CD14-positive monocyte (primary cell): ENCODE measurements at regions not wholly inside any gene's neighbourhood (a gene's known extent, or its start where the extent isn't known, plus 50 kb on each side); places are given as distances from the start of the nearest gene placed in this dataset.

Source experiments
- DNase-seq, 3 donors: peaks; one replicate each; pipeline ENCODE4 v3.0.0-alpha.2; 2011 to 2022
- H2AFZ ChIP-seq: 2 replicates; pipeline ENCODE4 v1.6.0; 2012; ENCODE audit warnings: mild to moderate bottlenecking, low read depth, low read length, inconsistent platforms; ENCODE audit not compliant: insufficient read depth, poor library complexity, severe bottlenecking
- H3K27ac ChIP-seq, 2 donors: 1 replicate in 1 of 2; 2 replicates in 1 of 2; pipeline ENCODE4 v1.5.1; 2012 to 2013; ENCODE audit warnings: low read length in 2 of 2, control low read depth in 1 of 2, inconsistent platforms in 1 of 2, low read depth in 1 of 2, mild to moderate bottlenecking in 1 of 2
- H3K27me3 ChIP-seq, 2 donors: one replicate each; pipeline versions ENCODE4 v1.6.0 to v1.6.1; 2011 to 2013; ENCODE audit warnings: low read length in 2 of 2; ENCODE audit not compliant: control insufficient read depth in 2 of 2, insufficient read depth in 2 of 2
- H3K36me3 ChIP-seq, 2 donors: replicated peaks in 1 of 2; 1 replicate in 1 of 2; 2 replicates in 1 of 2; pipeline versions ENCODE4 v1.5.1 to v1.6.1; 2012 to 2013; ENCODE audit warnings: low read length in 2 of 2, control low read depth in 1 of 2, inconsistent platforms in 1 of 2, mild to moderate bottlenecking in 1 of 2; ENCODE audit not compliant: insufficient read depth in 2 of 2, control insufficient read depth in 1 of 2
- H3K4me1 ChIP-seq, 2 donors: 1 replicate in 1 of 2; 2 replicates in 1 of 2; pipeline versions ENCODE4 v1.5.1 to v1.6.1; 2012 to 2013; ENCODE audit warnings: low read length in 2 of 2, control low read depth in 1 of 2, inconsistent platforms in 1 of 2, mild to moderate bottlenecking in 1 of 2, moderate library complexity in 1 of 2; ENCODE audit not compliant: insufficient read depth in 2 of 2, control insufficient read depth in 1 of 2
- H3K4me2 ChIP-seq: replicated peaks from 2 replicates; pipeline ENCODE3; 2012; ENCODE audit warnings: low read length, moderate library complexity, mild to moderate bottlenecking; ENCODE audit not compliant: poor library complexity, severe bottlenecking; ENCODE audit errors: extremely low read depth
- H3K4me3 ChIP-seq, 3 experiments: fragments of 200-600 bp in 1 of 3; sonication (generic) in 1 of 3; replicated peaks in 1 of 3; 1 replicate in 2 of 3; 2 replicates in 1 of 3; pipeline ENCODE4 v1.5.1; 2011 to 2013; ENCODE audit warnings: low read length in 3 of 3, mild to moderate bottlenecking in 3 of 3, control low read depth in 2 of 3, low read depth in 2 of 3, inconsistent platforms in 1 of 3, moderate library complexity in 1 of 3
- H3K79me2 ChIP-seq: 2 replicates; pipeline ENCODE4 v1.6.0; 2012; ENCODE audit warnings: mild to moderate bottlenecking, control low read depth, inconsistent platforms, low read length, moderate library complexity; ENCODE audit not compliant: insufficient read depth
- H3K9ac ChIP-seq: 2 replicates; pipeline ENCODE4 v1.6.0; 2017; ENCODE audit warnings: low read length, mild to moderate bottlenecking; ENCODE audit not compliant: insufficient read depth, poor library complexity, severe bottlenecking
- H3K9me3 ChIP-seq, 2 donors: replicated peaks in 1 of 2; 1 replicate in 1 of 2; 2 replicates in 1 of 2; pipeline versions ENCODE4 v1.5.1 to v1.6.1; 2012 to 2013; ENCODE audit warnings: low read length in 2 of 2, control low read depth in 1 of 2; ENCODE audit not compliant: control insufficient read depth in 1 of 2, insufficient read depth in 1 of 2
- H4K20me1 ChIP-seq: 2 replicates; pipeline ENCODE4 v1.6.0; 2012; ENCODE audit warnings: mild to moderate bottlenecking, low read length, control low read depth, moderate library complexity; ENCODE audit not compliant: insufficient read depth
- H3K27ac Mint-ChIP-seq, 7 donors: one replicate each; pipeline ENCODE4 v1.8.0; 2020; ENCODE audit warnings: mild to moderate bottlenecking in 7 of 7, mixed read lengths in 7 of 7, moderate library complexity in 6 of 7, inconsistent platforms in 2 of 7
- H3K27me3 Mint-ChIP-seq, 3 donors: one replicate each; pipeline ENCODE4 v1.8.0; 2021 to 2022; ENCODE audit warnings: low read depth in 3 of 3, mild to moderate bottlenecking in 3 of 3, mixed read lengths in 3 of 3, moderate library complexity in 3 of 3, inconsistent platforms in 1 of 3
- H3K36me3 Mint-ChIP-seq, 2 donors: one replicate each; pipeline ENCODE4 v1.8.0; 2020; ENCODE audit warnings: mixed read lengths in 2 of 2, inconsistent platforms in 1 of 2, mild to moderate bottlenecking in 1 of 2
- H3K4me1 Mint-ChIP-seq: one replicate; pipeline ENCODE4 v1.8.0; 2020; ENCODE audit warnings: mild to moderate bottlenecking, mixed read lengths
- H3K4me3 Mint-ChIP-seq, 2 donors: one replicate each; pipeline ENCODE4 v1.8.0; 2020; ENCODE audit warnings: mild to moderate bottlenecking in 2 of 2, mixed read lengths in 2 of 2, moderate library complexity in 1 of 2
- H3K9me3 Mint-ChIP-seq, 7 donors: one replicate each; pipeline ENCODE4 v1.8.0; 2020 to 2022; ENCODE audit warnings: mixed read lengths in 7 of 7, mild to moderate bottlenecking in 6 of 7, moderate library complexity in 6 of 7, inconsistent platforms in 2 of 7
- WGBS: methylation state at CpG from one replicate; pipeline ENCODE4 v1.1.5; 2013; ENCODE audit warnings: missing lambda C conversion rate; ENCODE audit not compliant: insufficient coverage; 5-methylcytosine and 5-hydroxymethylcytosine counted together
- intact Hi-C, 2 donors: fragments of 100-400 bp; cut with micrococcal nuclease; formaldehyde crosslinking; loops; one replicate each; pipeline versions ENCODE4 v1.15.0 to v1.15.1; 2023
- TF ChIP-seq, protein P1 (sequence below): fragments of 200-600 bp; IDR thresholded peaks from one replicate; pipeline ENCODE4 v1.8.0; 2022; ENCODE audit warnings: antibody characterized with exemption, mild to moderate bottlenecking

- H4K20me1 ChIP-seq: no peaks in the 10 kb centered on the region
- WGBS: 78% methylated on average over 6 of the region's 14 CpGs
Observed at GRCh38 chr2:129673847-129674711, 305.4 kb upstream of the RAB6C start.

DNA sequence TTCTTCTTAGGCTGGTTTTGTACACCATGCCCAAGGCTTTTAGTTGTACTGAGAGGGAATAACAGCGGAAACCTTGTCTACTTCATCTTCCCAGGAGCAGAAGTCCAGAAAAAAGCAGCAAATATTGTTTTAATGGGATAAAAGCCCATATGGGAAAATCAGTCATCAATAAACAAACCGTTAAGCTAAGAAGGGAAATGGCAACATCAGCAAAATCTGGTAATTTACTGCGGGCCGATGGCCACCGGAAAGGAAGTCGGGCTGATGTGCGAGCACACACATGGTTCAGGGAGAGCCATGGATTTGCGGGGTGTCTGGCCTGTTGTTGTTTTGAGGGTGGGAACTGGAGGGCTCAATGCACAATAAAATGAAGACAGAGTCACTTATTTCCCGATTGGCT, 300.7 kb upstream of the RAB6C start:
- Histone ChIP-seq H4K20me1 (no peaks in the 10 kb centered on the region), H3K4me1 (no peaks in the 10 kb centered on the region), H3K27me3 (no peaks in the 10 kb centered on the region), H3K27ac (no peak overlapping the region), H3K36me3 (no peaks in the 10 kb centered on the region), H2AFZ (no peak overlapping the region), H3K79me2 (no peaks in the 10 kb centered on the region), H3K9me3 (no peaks in the 10 kb centered on the region), H3K4me2 (no peak overlapping the region), H3K4me3 (no peak overlapping the region), H3K9ac (no peak overlapping the region)
- Mint-ChIP-seq H3K36me3 (no peaks in the 10 kb centered on the region), H3K4me1 (no peaks in the 10 kb centered on the region), H3K27ac (no peak overlapping the region), H3K27me3 (peaks cover 0 to 5% (median 3%) of the 10 kb centered on the region in 3 donors), H3K4me3 (no peak overlapping the region), H3K9me3 (peaks cover 0 to 6% (median 2%) of the 10 kb centered on the region in 7 donors)
- intact Hi-C loops: no loop called here
- WGBS: 94% methylated on average over 7 of the region's 9 CpGs
- TF ChIP-seq, protein P1, sequence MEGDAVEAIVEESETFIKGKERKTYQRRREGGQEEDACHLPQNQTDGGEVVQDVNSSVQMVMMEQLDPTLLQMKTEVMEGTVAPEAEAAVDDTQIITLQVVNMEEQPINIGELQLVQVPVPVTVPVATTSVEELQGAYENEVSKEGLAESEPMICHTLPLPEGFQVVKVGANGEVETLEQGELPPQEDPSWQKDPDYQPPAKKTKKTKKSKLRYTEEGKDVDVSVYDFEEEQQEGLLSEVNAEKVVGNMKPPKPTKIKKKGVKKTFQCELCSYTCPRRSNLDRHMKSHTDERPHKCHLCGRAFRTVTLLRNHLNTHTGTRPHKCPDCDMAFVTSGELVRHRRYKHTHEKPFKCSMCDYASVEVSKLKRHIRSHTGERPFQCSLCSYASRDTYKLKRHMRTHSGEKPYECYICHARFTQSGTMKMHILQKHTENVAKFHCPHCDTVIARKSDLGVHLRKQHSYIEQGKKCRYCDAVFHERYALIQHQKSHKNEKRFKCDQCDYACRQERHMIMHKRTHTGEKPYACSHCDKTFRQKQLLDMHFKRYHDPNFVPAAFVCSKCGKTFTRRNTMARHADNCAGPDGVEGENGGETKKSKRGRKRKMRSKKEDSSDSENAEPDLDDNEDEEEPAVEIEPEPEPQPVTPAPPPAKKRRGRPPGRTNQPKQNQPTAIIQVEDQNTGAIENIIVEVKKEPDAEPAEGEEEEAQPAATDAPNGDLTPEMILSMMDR: no peak
- DNase-seq: no peak

More at GRCh38 chr2:129673847-129674711, 305.4 kb upstream of the RAB6C start:
- no peak overlapping the region for H3K27ac ChIP-seq
- Mint-ChIP-seq H3K4me1 (no peaks in the 10 kb centered on the region), H3K9me3 (peaks cover 0 to 2% (median 0%) of the 10 kb centered on the region in 7 donors), H3K27me3 (peaks cover 0 to 5% (median 3%) of the 10 kb centered on the region in 3 donors), H3K36me3 (no peaks in the 10 kb centered on the region), H3K27ac (no peak overlapping the region), H3K4me3 (no peak overlapping the region)
- no peak overlapping the region for H3K4me3 ChIP-seq
- H3K27me3 ChIP-seq: no peaks in the 10 kb centered on the region
- H2AFZ ChIP-seq: no peak overlapping the region
- H3K79me2 ChIP-seq: no peaks in the 10 kb centered on the region
- no peaks in the 10 kb centered on the region for H3K9me3 ChIP-seq
- no peaks in the 10 kb centered on the region for H3K36me3 ChIP-seq
- H3K9ac ChIP-seq: no peak overlapping the region
- H3K4me2 ChIP-seq: no peak overlapping the region
- intact Hi-C loops: no loop called here
- no peaks in the 10 kb centered on the region for H3K4me1 ChIP-seq
- TF ChIP-seq, protein P1: no peak
- no peak for DNase-seq
